ENCODE measurements at regions not wholly inside any gene's neighbourhood (a gene's known extent, or its start where the extent isn't known, plus 50 kb on each side); places are given as distances from the start of the nearest gene placed in this dataset.

GRCh38 chr2:7954234-7954633 is 727.6 kb upstream of the ID2 start:
- TF ChIP-seq RXRA (IDR thresholded peaks at IDR 0.05) (no peak), JUND (IDR thresholded peaks at IDR 0.05) (no peak), FOXA1 (IDR thresholded peaks at IDR 0.05) (no peak), EGR1 (IDR thresholded peaks at IDR 0.05; ENCODE audit: low read depth in 2 of 2) (no peak), CTCF (IDR thresholded peaks at IDR 0.05; ENCODE audit: low read depth, low read length, missing input control) (no peak), TAF1 (conservative IDR thresholded peaks at IDR 0.05) (no peak), NR2F2 (IDR thresholded peaks at IDR 0.05) (no peak), HNF4A (conservative IDR thresholded peaks at IDR 0.05) (no peak), RAD21 (IDR thresholded peaks at IDR 0.05) (no peak), GABPA (IDR thresholded peaks at IDR 0.05 in 1 of 2, conservative IDR thresholded peaks at IDR 0.05 in 1 of 2) (no peak), SP1 (IDR thresholded peaks at IDR 0.05) (no peak), FOXA2 (IDR thresholded peaks at IDR 0.05) (no peak), HNF4G (IDR thresholded peaks at IDR 0.05) (no peak)
- TF ChIP-seq, protein P1, sequence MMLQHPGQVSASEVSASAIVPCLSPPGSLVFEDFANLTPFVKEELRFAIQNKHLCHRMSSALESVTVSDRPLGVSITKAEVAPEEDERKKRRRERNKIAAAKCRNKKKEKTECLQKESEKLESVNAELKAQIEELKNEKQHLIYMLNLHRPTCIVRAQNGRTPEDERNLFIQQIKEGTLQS (IDR thresholded peaks at IDR 0.05), result no peak
- TF ChIP-seq, protein P2, sequence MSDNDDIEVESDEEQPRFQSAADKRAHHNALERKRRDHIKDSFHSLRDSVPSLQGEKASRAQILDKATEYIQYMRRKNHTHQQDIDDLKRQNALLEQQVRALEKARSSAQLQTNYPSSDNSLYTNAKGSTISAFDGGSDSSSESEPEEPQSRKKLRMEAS (IDR thresholded peaks at IDR 0.05), result no peak
- TF ChIP-seq, protein P3, sequence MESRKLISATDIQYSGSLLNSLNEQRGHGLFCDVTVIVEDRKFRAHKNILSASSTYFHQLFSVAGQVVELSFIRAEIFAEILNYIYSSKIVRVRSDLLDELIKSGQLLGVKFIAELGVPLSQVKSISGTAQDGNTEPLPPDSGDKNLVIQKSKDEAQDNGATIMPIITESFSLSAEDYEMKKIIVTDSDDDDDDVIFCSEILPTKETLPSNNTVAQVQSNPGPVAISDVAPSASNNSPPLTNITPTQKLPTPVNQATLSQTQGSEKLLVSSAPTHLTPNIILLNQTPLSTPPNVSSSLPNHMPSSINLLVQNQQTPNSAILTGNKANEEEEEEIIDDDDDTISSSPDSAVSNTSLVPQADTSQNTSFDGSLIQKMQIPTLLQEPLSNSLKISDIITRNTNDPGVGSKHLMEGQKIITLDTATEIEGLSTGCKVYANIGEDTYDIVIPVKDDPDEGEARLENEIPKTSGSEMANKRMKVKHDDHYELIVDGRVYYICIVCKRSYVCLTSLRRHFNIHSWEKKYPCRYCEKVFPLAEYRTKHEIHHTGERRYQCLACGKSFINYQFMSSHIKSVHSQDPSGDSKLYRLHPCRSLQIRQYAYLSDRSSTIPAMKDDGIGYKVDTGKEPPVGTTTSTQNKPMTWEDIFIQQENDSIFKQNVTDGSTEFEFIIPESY (IDR thresholded peaks at IDR 0.05), result no peak
- TF ChIP-seq, protein P4, sequence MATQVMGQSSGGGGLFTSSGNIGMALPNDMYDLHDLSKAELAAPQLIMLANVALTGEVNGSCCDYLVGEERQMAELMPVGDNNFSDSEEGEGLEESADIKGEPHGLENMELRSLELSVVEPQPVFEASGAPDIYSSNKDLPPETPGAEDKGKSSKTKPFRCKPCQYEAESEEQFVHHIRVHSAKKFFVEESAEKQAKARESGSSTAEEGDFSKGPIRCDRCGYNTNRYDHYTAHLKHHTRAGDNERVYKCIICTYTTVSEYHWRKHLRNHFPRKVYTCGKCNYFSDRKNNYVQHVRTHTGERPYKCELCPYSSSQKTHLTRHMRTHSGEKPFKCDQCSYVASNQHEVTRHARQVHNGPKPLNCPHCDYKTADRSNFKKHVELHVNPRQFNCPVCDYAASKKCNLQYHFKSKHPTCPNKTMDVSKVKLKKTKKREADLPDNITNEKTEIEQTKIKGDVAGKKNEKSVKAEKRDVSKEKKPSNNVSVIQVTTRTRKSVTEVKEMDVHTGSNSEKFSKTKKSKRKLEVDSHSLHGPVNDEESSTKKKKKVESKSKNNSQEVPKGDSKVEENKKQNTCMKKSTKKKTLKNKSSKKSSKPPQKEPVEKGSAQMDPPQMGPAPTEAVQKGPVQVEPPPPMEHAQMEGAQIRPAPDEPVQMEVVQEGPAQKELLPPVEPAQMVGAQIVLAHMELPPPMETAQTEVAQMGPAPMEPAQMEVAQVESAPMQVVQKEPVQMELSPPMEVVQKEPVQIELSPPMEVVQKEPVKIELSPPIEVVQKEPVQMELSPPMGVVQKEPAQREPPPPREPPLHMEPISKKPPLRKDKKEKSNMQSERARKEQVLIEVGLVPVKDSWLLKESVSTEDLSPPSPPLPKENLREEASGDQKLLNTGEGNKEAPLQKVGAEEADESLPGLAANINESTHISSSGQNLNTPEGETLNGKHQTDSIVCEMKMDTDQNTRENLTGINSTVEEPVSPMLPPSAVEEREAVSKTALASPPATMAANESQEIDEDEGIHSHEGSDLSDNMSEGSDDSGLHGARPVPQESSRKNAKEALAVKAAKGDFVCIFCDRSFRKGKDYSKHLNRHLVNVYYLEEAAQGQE (IDR thresholded peaks at IDR 0.05), result no peak
- no peaks in the 10 kb centered on the region for H3K4me1 ChIP-seq (ENCODE audit: control insufficient read depth in 4 of 4, insufficient read depth in 4 of 4, low read length in 3 of 4)
- no peak for DNase-seq (ENCODE audit: low spot score)
- H3K4me3 ChIP-seq (ENCODE audit: low read depth in 1 of 3, low read length in 3 of 3), result no peak overlapping the region
- H3K9me3 ChIP-seq (ENCODE audit: control insufficient read depth in 4 of 4, low read length in 3 of 4), result no peaks in the 10 kb centered on the region
- 72% methylated on average over 4 of the region's 4 CpGs for WGBS
- H3K27me3 ChIP-seq (ENCODE audit: control insufficient read depth in 4 of 4, insufficient read depth in 4 of 4, low read length in 3 of 4), result no peaks in the 10 kb centered on the region
- no peaks in the 10 kb centered on the region for H3K36me3 ChIP-seq (ENCODE audit: control insufficient read depth in 4 of 4, insufficient read depth in 3 of 4, low read depth in 1 of 4, low read length in 3 of 4)
- no peak overlapping the region for H3K27ac ChIP-seq (ENCODE audit: low read depth in 1 of 2, low read length in 2 of 2)
- no peak overlapping the region for H3K9ac ChIP-seq (ENCODE audit: low read depth in 1 of 2, low read length in 2 of 2)
